ENCODE measurements at regions not wholly inside any gene's neighbourhood (a gene's known extent, or its start where the extent isn't known, plus 50 kb on each side); places are given as distances from the start of the nearest gene placed in this dataset.

GRCh38 chr4:112994732-112995464 is 54.6 kb upstream of the ANK2 start:
- peak; percentile 17 for DNase-seq (ENCODE audit: low read depth, low spot score)
